ENCODE measurements at regions not wholly inside any gene's neighbourhood (a gene's known extent, or its start where the extent isn't known, plus 50 kb on each side); places are given as distances from the start of the nearest gene placed in this dataset.

DNA sequence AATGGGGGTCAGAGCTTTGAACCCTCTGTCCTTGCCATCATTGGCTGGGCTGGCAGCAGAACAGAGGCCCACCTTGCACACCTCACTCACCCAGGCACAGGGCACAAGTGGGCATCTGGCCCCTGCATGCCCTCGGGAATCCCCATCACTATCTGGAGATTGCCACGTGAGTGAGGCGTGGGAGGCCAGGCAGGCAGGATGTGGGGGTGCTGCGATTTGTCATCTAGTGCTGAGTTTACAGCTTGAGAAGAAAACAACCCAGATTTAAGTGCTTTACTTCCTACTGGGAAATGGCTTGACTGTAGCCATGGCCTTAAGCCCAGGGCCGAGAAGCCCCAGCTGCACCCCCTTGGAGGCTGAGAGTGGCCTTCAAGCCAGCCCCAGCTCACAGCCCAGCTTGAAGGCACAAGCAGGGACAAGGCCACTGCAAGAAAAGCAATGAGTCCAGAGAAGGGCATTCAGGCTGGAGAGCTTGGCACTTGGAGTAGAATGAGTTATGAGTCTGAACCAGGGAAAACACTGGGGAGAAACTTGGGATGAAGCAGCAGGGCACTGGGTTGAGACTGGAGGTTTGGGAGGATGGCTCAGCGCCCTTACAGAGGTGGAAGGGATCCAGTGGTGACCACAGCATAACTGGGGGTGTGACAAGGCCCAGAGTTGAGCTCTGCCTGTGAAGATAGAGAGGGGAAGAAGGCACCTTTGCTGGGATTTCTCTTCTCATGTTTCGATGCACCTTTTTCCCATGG, 123.0 kb downstream of the CXCL12 start:
- TF ChIP-seq CTCF (IDR thresholded peaks at IDR 0.05) (no peak), POLR2A (IDR thresholded peaks at IDR 0.05; ENCODE audit: low read depth) (no peak), POLR2AphosphoS5 (IDR thresholded peaks at IDR 0.05) (no peak), EP300 (IDR thresholded peaks at IDR 0.05) (no peak)
